Mesothelial cell of epicardium (in vitro differentiated cells): ENCODE measurements at regions not wholly inside any gene's neighbourhood (a gene's known extent, or its start where the extent isn't known, plus 50 kb on each side); places are given as distances from the start of the nearest gene placed in this dataset.
"Not testable (repeated sequence)": the region's sequence is repeated elsewhere in the genome, so short reads cannot be mapped to it uniquely, and the experiment has no call there.

Experiments used
- DNase-seq, 2 experiments: peaks; one replicate each; pipeline ENCODE4 v3.0.0; 2021; ENCODE audit warnings: low spot score in 2 of 2; ENCODE audit not compliant: unreplicated experiment in 2 of 2
- H3K27ac Mint-ChIP-seq: 2 replicates; pipeline ENCODE4 v1.8.0; 2021; ENCODE audit warnings: mixed read lengths
- H3K27me3 Mint-ChIP-seq: 2 replicates; pipeline ENCODE4 v1.8.0; 2021; ENCODE audit warnings: low read depth, mixed read lengths
- H3K36me3 Mint-ChIP-seq: 2 replicates; pipeline ENCODE4 v1.8.0; 2021; ENCODE audit warnings: mixed read lengths
- H3K4me1 Mint-ChIP-seq: 2 replicates; pipeline ENCODE4 v1.8.0; 2021; ENCODE audit warnings: mixed read lengths
- H3K4me3 Mint-ChIP-seq: 2 replicates; pipeline ENCODE4 v1.8.0; 2021; ENCODE audit warnings: mild to moderate bottlenecking, moderate library complexity, mixed read lengths
- H3K9me3 Mint-ChIP-seq: 2 replicates; pipeline ENCODE4 v1.8.0; 2021; ENCODE audit warnings: mixed read lengths
- TF ChIP-seq, protein P1 (sequence below): fragments of 200-600 bp; sonication (generic); IDR thresholded peaks from one replicate; pipeline ENCODE4 v1.5.0; 2021; ENCODE audit warnings: antibody characterized with exemption; ENCODE audit not compliant: unreplicated experiment

DNA sequence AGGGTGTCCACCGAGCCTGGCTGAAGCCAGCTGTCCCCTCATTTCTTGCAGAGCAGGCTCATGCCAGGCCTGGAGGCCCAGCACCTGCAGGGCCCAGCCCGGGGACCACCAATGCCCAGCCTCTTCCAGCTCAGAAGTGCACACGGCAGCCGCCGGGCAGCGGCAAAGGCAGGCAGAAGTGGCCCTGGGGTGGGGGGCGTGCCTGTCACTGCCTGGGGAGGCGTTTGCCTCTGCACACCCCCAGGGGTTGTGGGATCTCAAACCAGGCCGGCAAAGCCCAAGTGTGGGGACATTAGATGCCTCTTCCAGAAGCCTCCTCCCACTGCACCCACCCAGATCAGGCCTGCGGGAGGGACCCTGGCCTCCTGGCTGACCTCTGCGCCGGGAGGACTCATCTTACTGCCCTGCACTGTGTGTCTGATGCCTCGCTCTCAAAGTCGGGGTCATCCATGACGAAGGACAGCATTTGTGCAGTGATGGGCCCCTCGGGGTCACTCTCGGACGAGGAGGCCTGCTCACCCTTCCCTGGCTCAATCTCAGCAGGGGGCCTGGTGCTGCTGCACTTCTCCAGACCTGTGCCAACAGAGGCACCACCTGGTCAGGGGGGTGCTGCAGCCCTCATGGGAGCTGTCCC lies 255.8 kb downstream of the ANKRD30B start:
- DNase-seq, H3K36me3 Mint-ChIP-seq, H3K4me1 Mint-ChIP-seq, H3K27me3 Mint-ChIP-seq, H3K4me3 Mint-ChIP-seq, H3K27ac Mint-ChIP-seq: not testable (repeated sequence)
- H3K9me3 Mint-ChIP-seq = peaks cover 19% of the 10 kb centered on the region

DNA sequence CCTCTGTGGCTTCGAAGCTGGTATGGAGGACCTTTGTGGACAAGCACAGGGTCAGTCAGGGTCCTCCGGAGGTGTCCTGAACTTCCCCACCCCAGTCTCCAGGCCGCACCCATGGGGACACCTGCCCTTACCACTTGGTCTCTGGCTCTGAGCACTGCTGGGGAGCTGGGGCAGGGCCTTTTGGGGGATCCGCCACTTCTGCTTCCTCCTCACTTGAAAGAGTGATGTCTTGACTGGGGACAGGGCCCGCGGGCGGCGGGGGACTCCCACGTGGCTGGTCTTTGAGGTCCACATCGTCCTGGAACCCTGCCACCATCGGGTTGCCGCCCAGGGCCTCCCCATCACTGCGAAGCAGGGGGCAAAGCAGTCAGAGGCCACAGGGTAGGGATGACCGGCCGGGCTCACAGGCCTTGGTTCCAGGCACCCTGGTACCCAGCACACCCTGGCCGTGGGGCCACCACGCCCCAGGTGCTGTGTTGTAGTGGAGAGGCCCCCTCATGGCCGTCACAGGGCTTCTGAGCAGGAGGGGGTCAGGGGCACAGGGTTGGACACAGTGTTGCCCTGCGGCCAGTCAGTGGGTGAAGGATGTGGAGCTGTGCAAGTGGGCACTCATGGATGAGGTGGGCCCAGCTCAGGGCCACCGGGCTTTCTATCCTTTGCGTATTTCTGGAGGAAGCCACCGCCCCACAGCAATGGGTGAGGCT lies 256.4 kb downstream of the ANKRD30B start:
- not testable (repeated sequence) for H3K27ac Mint-ChIP-seq, H3K36me3 Mint-ChIP-seq, H3K4me1 Mint-ChIP-seq, H3K27me3 Mint-ChIP-seq, DNase-seq, H3K4me3 Mint-ChIP-seq
- peaks cover 24% of the 10 kb centered on the region for H3K9me3 Mint-ChIP-seq

DNA sequence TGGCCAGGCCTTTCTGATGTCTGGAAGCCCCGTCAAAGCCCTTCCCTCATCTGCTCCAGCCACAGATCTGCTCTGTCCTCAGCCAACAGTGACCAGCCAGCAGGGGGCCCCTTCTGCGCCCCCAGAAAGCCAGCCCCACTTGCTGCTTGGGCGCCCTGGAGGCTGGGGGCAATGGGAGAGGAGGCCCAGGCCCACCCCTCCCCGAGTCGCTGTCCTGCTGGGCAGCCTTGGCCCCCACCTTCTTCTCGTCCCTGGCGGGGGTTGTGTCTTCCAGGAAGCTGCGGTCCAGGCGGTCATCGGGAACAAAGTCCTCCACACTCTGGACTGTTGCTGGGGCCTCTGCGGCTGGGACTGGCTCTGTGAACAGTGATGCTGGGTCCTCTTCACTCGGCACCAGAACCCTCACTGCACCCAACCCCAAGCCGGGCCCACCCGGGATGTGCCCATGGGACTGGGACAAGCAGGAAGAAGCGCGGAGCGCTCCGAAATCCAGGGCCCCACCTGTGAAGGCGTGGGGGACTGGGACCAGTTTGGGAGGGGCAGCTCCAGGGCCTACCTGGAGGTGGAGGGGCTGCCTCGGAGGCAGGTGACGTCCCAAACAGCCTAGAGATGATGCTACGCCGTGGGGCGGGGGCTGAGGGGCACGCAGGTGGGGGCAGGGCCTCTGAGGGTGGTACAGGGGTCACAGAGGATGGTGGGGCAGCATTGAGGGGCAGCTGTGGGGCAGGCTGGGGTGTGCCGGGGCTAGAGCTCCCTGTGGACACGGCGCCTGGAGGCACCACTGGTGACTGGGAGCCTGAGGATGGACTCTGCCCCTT lies 257.6 kb downstream of the ANKRD30B start:
- Mint-ChIP-seq H3K27me3 (no peaks in the 10 kb centered on the region), H3K27ac (no peak overlapping the region), H3K4me3 (no peak overlapping the region), H3K9me3 (peaks cover 27% of the 10 kb centered on the region), H3K36me3 (peaks cover 6% of the 10 kb centered on the region), H3K4me1 (no peaks in the 10 kb centered on the region)
- TF ChIP-seq, protein P1, sequence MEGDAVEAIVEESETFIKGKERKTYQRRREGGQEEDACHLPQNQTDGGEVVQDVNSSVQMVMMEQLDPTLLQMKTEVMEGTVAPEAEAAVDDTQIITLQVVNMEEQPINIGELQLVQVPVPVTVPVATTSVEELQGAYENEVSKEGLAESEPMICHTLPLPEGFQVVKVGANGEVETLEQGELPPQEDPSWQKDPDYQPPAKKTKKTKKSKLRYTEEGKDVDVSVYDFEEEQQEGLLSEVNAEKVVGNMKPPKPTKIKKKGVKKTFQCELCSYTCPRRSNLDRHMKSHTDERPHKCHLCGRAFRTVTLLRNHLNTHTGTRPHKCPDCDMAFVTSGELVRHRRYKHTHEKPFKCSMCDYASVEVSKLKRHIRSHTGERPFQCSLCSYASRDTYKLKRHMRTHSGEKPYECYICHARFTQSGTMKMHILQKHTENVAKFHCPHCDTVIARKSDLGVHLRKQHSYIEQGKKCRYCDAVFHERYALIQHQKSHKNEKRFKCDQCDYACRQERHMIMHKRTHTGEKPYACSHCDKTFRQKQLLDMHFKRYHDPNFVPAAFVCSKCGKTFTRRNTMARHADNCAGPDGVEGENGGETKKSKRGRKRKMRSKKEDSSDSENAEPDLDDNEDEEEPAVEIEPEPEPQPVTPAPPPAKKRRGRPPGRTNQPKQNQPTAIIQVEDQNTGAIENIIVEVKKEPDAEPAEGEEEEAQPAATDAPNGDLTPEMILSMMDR = no peak
- no peak for DNase-seq

DNA sequence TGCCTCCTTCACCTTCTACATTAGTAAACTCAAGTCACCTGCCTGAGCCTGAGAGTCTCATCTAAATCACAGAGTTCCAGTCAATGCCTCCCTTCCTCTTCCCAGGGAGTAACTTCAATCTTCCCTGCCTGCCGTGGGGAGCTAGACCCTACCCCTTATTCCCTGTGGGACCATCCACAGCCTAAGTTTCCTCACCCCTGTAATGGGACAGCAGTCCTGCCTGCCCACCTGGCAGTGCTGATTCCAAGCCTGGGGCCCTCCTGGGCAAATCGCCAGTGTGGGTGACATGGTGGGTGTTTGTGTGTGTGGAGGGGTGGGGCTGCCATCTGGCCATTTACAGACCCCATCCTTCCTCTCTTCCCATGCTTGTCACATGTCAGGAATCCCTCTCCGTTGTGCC lies 258.6 kb downstream of the ANKRD30B start:
- peaks cover 31% of the 10 kb centered on the region for H3K9me3 Mint-ChIP-seq
- H3K4me1 Mint-ChIP-seq, DNase-seq: not testable (repeated sequence)

DNA sequence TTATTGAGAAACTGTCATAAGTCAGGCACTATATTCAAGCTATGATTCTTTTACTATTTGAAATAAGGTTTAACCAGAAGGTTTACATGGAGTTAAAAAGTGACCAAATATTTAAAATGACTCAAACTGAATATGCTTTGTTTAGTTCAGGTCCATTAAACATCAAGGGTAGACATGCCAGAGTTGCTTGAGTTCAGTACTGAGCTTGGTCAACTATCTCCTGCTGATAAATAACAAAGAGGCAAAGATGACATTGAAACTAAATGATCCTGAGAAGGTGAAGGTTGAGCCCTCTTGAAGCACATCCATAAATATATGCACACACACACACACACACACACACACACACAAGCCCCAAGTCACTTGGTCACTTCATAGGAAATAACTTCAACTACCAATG lies 278.1 kb downstream of the ANKRD30B start:
- H3K4me1 Mint-ChIP-seq, DNase-seq, H3K4me3 Mint-ChIP-seq, H3K36me3 Mint-ChIP-seq, H3K27me3 Mint-ChIP-seq, H3K27ac Mint-ChIP-seq: not testable (repeated sequence)
- peaks cover 41% of the 10 kb centered on the region for H3K9me3 Mint-ChIP-seq

More for the DNA sequence above, 258.6 kb downstream of the ANKRD30B start:
- H3K36me3 Mint-ChIP-seq, H3K4me3 Mint-ChIP-seq, H3K27ac Mint-ChIP-seq, H3K27me3 Mint-ChIP-seq: not testable (repeated sequence)

DNA sequence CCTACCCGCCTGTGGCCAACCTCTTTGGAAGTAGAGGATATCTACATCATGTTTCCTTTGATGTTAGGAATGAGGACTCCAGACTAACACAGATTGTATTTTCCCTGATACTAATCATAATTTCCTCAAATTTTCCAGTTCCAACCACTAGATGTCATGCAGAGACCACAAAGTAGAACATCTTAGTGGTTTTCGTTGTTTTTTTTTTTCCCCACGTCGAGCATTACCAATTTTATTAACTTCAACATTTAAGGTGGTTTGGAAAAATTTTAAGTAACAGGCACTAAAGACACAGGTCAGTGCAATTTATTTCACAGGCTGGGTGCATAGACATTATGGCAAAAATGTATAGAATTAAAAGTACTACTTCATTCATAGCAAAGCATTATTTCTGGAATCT lies 280.1 kb downstream of the ANKRD30B start:
- H3K4me1 Mint-ChIP-seq, H3K27me3 Mint-ChIP-seq, H3K27ac Mint-ChIP-seq, H3K4me3 Mint-ChIP-seq, H3K36me3 Mint-ChIP-seq, DNase-seq: not testable (repeated sequence)
- peaks cover 36% of the 10 kb centered on the region for H3K9me3 Mint-ChIP-seq

DNA sequence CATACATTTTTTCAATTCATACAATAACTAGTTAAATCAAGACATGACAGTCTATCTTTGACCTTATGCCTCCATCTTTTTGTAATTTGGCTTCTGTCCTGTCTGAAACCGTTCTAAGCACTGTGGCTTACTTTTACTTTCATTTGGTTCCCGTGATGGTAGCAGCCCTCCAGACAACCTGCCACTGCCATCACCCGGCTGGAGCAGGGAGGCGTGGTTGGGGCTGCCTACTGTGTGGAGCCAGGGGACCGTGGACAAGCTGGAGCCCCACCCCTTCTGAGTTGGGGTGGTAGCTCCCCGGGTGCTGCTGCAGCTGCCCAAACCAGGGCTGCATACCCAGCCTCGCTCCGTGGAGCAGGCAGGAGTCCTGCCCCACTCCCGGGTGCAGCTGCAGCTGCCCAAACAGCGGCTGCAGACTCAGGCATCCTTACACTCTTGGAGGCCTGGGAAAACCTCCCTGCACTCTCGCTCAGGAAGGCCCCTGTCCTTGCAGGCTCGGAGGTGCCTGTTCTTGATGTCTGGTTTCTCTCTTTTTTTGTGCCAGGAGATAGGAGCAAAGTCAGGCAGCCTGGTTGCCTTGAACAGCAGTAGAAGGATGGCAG lies 312.4 kb downstream of the ANKRD30B start:
- H3K27ac Mint-ChIP-seq, H3K27me3 Mint-ChIP-seq, H3K4me1 Mint-ChIP-seq, H3K4me3 Mint-ChIP-seq, DNase-seq, H3K36me3 Mint-ChIP-seq: not testable (repeated sequence)
- peaks cover 40% of the 10 kb centered on the region for H3K9me3 Mint-ChIP-seq

DNA sequence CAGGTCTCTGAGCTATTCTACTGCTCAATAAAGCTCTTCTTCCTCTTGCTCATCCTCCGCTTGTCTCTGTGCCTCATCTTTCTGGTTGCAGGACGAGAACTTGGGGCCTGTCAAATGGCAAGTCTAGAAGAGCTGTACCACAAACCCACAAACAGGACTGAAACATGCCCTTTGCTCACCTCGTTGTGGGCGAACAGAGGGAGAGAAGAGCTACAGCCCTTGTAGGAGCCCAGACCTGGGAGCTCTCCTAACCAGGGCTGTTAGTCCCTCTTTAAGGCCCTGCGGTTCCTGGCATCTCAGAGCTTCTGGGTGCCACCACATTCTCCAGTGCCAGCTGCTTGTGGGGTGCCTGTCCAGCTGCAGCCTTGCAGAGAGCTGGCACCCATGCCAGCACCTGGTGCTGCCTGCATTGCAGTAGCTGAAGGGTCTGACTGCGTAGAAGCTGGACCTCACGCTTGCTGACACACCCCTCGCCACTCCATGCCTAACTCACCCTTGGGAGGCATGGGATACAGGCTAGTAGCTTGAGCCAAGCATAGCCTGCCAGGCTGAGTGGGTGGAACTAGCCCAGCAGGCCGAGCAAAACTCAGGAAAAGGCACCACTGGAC lies 313.4 kb downstream of the ANKRD30B start:
- H3K9me3 Mint-ChIP-seq = peaks cover 31% of the 10 kb centered on the region
- H3K27ac Mint-ChIP-seq, H3K27me3 Mint-ChIP-seq, H3K4me3 Mint-ChIP-seq, DNase-seq, H3K4me1 Mint-ChIP-seq, H3K36me3 Mint-ChIP-seq: not testable (repeated sequence)

DNA sequence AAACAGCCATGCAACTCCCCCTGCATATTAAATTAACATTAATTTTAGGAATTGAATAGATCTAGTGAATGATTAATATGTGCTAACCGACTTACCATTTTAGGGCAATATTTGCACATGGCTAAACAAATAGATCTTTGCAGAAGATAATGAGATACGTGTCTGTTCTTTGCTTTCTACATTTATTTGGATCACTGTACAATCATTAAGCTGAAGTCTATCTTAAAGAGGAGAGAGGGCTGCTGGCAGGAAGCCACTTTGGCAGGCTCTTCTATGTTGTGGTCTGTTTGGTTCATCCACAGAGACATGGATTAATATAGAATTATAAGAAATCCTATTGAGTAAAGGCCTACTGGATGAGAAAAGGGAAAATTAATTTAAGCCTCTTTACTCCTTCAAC lies 318.5 kb downstream of the ANKRD30B start:
- not testable (repeated sequence) for H3K27me3 Mint-ChIP-seq, H3K36me3 Mint-ChIP-seq, H3K27ac Mint-ChIP-seq, DNase-seq, H3K4me1 Mint-ChIP-seq, H3K4me3 Mint-ChIP-seq
- H3K9me3 Mint-ChIP-seq = peaks cover 46% of the 10 kb centered on the region

DNA sequence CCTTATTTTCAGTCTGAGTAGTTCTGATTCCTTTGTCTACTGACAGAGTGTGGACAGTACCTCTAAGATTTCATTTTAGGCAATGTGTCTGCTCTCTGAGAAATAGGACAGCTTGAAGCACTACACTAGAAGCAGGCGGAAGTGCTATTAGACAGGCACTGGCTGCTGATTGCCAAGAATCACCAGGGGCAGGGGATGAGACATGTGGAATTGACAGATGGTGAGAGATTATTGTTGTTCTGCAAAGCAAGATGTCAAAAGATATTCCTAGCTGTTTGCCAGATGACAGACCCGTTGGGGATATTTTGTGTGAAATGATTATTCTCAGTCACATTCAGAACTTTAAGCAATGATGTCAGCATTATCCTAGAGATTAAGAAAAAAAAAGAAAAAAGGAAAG lies 323.3 kb downstream of the ANKRD30B start:
- not testable (repeated sequence) for H3K4me3 Mint-ChIP-seq, H3K4me1 Mint-ChIP-seq, H3K36me3 Mint-ChIP-seq, H3K27me3 Mint-ChIP-seq, DNase-seq, H3K27ac Mint-ChIP-seq
- H3K9me3 Mint-ChIP-seq = peaks cover 46% of the 10 kb centered on the region
